IMR-90 (cell line): ENCODE measurements at regions not wholly inside any gene's neighbourhood (a gene's known extent, or its start where the extent isn't known, plus 50 kb on each side); places are given as distances from the start of the nearest gene placed in this dataset.

Experiments
- ATAC-seq: fragments of 200-7000 bp; cut with Tn5 transposase; 2 replicates; pipeline ENCODE4 v1.9.1; 2020; ENCODE audit warnings: low read depth, mild to moderate bottlenecking, moderate library complexity
- BruUV-seq: library from RNA; stranded (reverse); fragments of 400-500 nt; replicated peaks from 2 replicates; lab custom pipeline; 2021; lab: Mats Ljungman, UMichigan
- CTCF ChIA-PET: fragments of 300-600 bp; formaldehyde crosslinking; extraction: SDS; loops from one replicate; lab custom pipeline; 2021; ENCODE audit warnings: antibody characterized with exemption; lab: Yijun Ruan, JAX
- POLR2A ChIA-PET: fragments of 300-600 bp; sonication (Branson Sonifier 250); formaldehyde crosslinking; loops from one replicate; lab custom pipeline; 2022; ENCODE audit warnings: antibody characterized with exemption; ENCODE audit not compliant: unreplicated experiment; lab: Charles Lee
- DNase-seq: peaks from one replicate; pipeline ENCODE4 v3.0.0; 2013
- H2AFZ ChIP-seq: replicated peaks from 2 replicates; pipeline ENCODE3; 2013; ENCODE audit warnings: low read length, mild to moderate bottlenecking; ENCODE audit not compliant: poor library complexity
- H2AK5ac ChIP-seq: 2 replicates; pipeline ENCODE4 v1.6.1; 2013; ENCODE audit warnings: low read depth, low read length, inconsistent platforms
- H2AK9ac ChIP-seq: replicated peaks from 2 replicates; pipeline ENCODE3; 2013; ENCODE audit warnings: mild to moderate bottlenecking, low read depth, low read length, moderate library complexity; ENCODE audit not compliant: poor library complexity
- H2BK120ac ChIP-seq: 2 replicates; pipeline ENCODE4 v1.6.1; 2013; ENCODE audit warnings: low read depth, low read length, inconsistent platforms
- H2BK15ac ChIP-seq: 3 replicates; pipeline ENCODE4 v1.6.1; 2013; ENCODE audit warnings: low read depth, low read length, inconsistent platforms
- H2BK20ac ChIP-seq: 2 replicates; pipeline ENCODE4 v1.6.1; 2013; ENCODE audit warnings: low read depth, mild to moderate bottlenecking, inconsistent platforms, low read length, moderate library complexity
- H2BK5ac ChIP-seq: 2 replicates; pipeline ENCODE4 v1.6.1; 2013; ENCODE audit warnings: mild to moderate bottlenecking, low read depth, low read length, inconsistent platforms; ENCODE audit not compliant: poor library complexity, severe bottlenecking
- H3K14ac ChIP-seq: replicated peaks from 2 replicates; pipeline ENCODE4 v1.6.1; 2013; ENCODE audit warnings: low read depth, low read length, inconsistent platforms
- H3K18ac ChIP-seq: 2 replicates; pipeline ENCODE4 v1.6.1; 2013; ENCODE audit warnings: low read depth, low read length, control low read depth
- H3K23ac ChIP-seq: 2 replicates; pipeline ENCODE4 v1.6.1; 2013; ENCODE audit warnings: low read depth, low read length, inconsistent platforms
- H3K27ac ChIP-seq: 2 replicates; pipeline ENCODE4 v1.5.1; 2013; ENCODE audit warnings: mild to moderate bottlenecking, control low read depth, low read length; ENCODE audit not compliant: insufficient read depth
- H3K27me3 ChIP-seq: 2 replicates; pipeline ENCODE4 v1.6.1; 2013; ENCODE audit warnings: low read length; ENCODE audit not compliant: control insufficient read depth, insufficient read depth
- H3K36me3 ChIP-seq: 2 replicates; pipeline ENCODE4 v1.6.1; 2013; ENCODE audit warnings: low read length, mixed read lengths; ENCODE audit not compliant: control insufficient read depth, insufficient read depth
- H3K4ac ChIP-seq: 2 replicates; pipeline ENCODE4 v1.6.1; 2013; ENCODE audit warnings: low read depth, low read length, inconsistent platforms
- H3K4me1 ChIP-seq: 2 replicates; pipeline ENCODE4 v1.6.1; 2013; ENCODE audit warnings: low read length, mixed read lengths; ENCODE audit not compliant: control insufficient read depth, insufficient read depth
- H3K4me2 ChIP-seq: 2 replicates; pipeline ENCODE4 v1.6.1; 2013; ENCODE audit warnings: low read depth, mild to moderate bottlenecking, control low read depth, low read length, moderate library complexity
- H3K4me3 ChIP-seq: 2 replicates; pipeline ENCODE4 v1.5.1; 2013; ENCODE audit warnings: low read depth, mild to moderate bottlenecking, control low read depth, low read length, moderate library complexity; ENCODE audit not compliant: insufficient read depth
- H3K56ac ChIP-seq: 2 replicates; pipeline ENCODE4 v1.6.1; 2013; ENCODE audit warnings: low read length, inconsistent platforms; ENCODE audit not compliant: insufficient read depth; ENCODE audit errors: extremely low read depth
- H3K79me1 ChIP-seq, 2 experiments: 2 replicates each; pipeline ENCODE4 v1.6.1; 2013; ENCODE audit warnings: low read length in 2 of 2, inconsistent platforms in 1 of 2, low read depth in 1 of 2
- H3K9ac ChIP-seq: 2 replicates; pipeline ENCODE4 v1.6.1; 2013; ENCODE audit warnings: low read depth, low read length, control low read depth
- H3K9me1 ChIP-seq: 2 replicates; pipeline ENCODE4 v1.6.1; 2013; ENCODE audit warnings: low read length, inconsistent platforms; ENCODE audit not compliant: insufficient read depth
- H3K9me3 ChIP-seq: 2 replicates; pipeline ENCODE4 v1.6.1; 2013; ENCODE audit warnings: low read length; ENCODE audit not compliant: control insufficient read depth, insufficient read depth
- H4K20me1 ChIP-seq: 2 replicates; pipeline ENCODE4 v1.6.1; 2013; ENCODE audit warnings: low read length, inconsistent platforms; ENCODE audit not compliant: insufficient read depth
- H4K5ac ChIP-seq: 2 replicates; pipeline ENCODE4 v1.6.1; 2013; ENCODE audit warnings: mild to moderate bottlenecking, low read depth, low read length, control low read depth
- H4K8ac ChIP-seq, 2 experiments: 2 replicates each; pipeline ENCODE4 v1.6.1; 2013; ENCODE audit warnings: low read depth in 2 of 2, low read length in 2 of 2, control low read depth in 1 of 2, inconsistent platforms in 1 of 2
- H4K91ac ChIP-seq: 2 replicates; pipeline ENCODE4 v1.6.1; 2013; ENCODE audit warnings: low read depth, low read length, inconsistent platforms; ENCODE audit not compliant: insufficient read depth
- CEBPB ChIP-seq: IDR thresholded peaks from 2 replicates; pipeline ENCODE4 v1.6.1; 2012; ENCODE audit warnings: low read depth, low read length, improper control_type of control experiment
- CHD1 ChIP-seq: IDR thresholded peaks from 2 replicates; pipeline ENCODE4 v1.6.1; 2012; ENCODE audit warnings: low read depth, low read length, improper control_type of control experiment
- FOS ChIP-seq: fragments of 150-350 bp; IDR thresholded peaks from 2 replicates; pipeline ENCODE4 v1.6.1; 2016; ENCODE audit warnings: low read depth, low read length
- MAFK ChIP-seq: IDR thresholded peaks from 2 replicates; pipeline ENCODE4 v1.6.1; 2012; ENCODE audit warnings: low read depth, low read length, improper control_type of control experiment
- NFE2L2 ChIP-seq: fragments of 150-350 bp; IDR thresholded peaks from 2 replicates; pipeline ENCODE4 v1.6.1; 2016; ENCODE audit warnings: low read depth, mild to moderate bottlenecking, low read length
- POLR2A ChIP-seq: IDR thresholded peaks from 2 replicates; pipeline ENCODE4 v1.6.1; 2012; ENCODE audit warnings: mild to moderate bottlenecking, low read depth, low read length
- RAD21 ChIP-seq: IDR thresholded peaks from 2 replicates; pipeline ENCODE4 v1.6.1; 2012; ENCODE audit warnings: low read length, improper control_type of control experiment
- RFX5 ChIP-seq: IDR thresholded peaks from 2 replicates; pipeline ENCODE4 v1.8.0; 2012; ENCODE audit warnings: low read depth, mild to moderate bottlenecking, low read length, moderate library complexity
- SMC3 ChIP-seq: fragments of 150-350 bp; IDR thresholded peaks from 2 replicates; pipeline ENCODE4 v1.6.1; 2016; ENCODE audit warnings: low read depth, mild to moderate bottlenecking, antibody characterized with exemption, low read length, moderate library complexity
- WGBS, 2 experiments: methylation state at CpG; one replicate each; pipeline versions ENCODE4 v1.1.5 to v1.1.7; 2013; ENCODE audit warnings: missing lambda C conversion rate in 2 of 2; ENCODE audit not compliant: insufficient read length in 1 of 2; ENCODE audit errors: extremely low coverage in 2 of 2; 5-methylcytosine and 5-hydroxymethylcytosine counted together
- dilution Hi-C: fragments of 300-500 bp; cut with HindIII; formaldehyde crosslinking; loops from one replicate; pipeline ENCODE4 v1.14.3; 2018; ENCODE audit warnings: low sequenced_read_pairs; ENCODE audit not compliant: unreplicated experiment
- in situ Hi-C: fragments of 300-500 bp; cut with MboI; formaldehyde crosslinking; loops from 3 replicates; pipeline ENCODE4 v1.14.3; 2019; ENCODE audit warnings: low sequenced_read_pairs, inconsistent platforms, mixed read lengths
- intact Hi-C: fragments of 100-400 bp; cut with micrococcal nuclease; formaldehyde crosslinking; loops from 2 replicates; pipeline ENCODE4 v1.10.0; 2022
- TF ChIP-seq, protein P1 (sequence below): conservative IDR thresholded peaks from 2 replicates; pipeline ENCODE4 v1.5.1; 2012; ENCODE audit warnings: mild to moderate bottlenecking, low read depth, low read length, improper control_type of control experiment
- TF ChIP-seq, protein P2 (sequence below): fragments of 150-350 bp; IDR thresholded peaks from 2 replicates; pipeline ENCODE4 v1.6.1; 2016; ENCODE audit warnings: low read depth, mild to moderate bottlenecking, low read length, moderate library complexity, borderline replicate concordance

DNA sequence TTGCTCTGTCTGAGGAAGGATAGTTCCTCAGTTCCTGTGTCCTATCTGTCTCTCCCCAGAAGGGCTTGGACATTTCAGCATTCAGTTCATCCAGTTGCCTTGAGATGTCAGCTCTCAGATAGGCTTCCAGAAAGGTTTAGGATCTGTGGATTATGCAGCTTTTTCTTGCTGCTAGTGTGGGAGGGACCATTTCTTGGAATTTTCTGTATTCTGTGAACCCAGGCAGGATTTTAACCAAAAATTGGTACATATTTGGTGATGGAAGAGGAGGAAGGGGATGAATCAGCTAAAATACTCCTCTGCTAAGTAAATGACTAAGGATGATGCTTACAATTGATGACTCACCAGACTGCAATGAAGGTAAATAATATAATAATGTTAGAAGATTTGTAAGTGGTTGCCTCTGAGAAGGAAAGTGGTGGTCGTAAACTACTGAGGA, 58.6 kb upstream of the DOCK10 start:
- Histone ChIP-seq H3K79me1 (no peaks in the 10 kb centered on the region), H3K4me2 (peak overlapping the region; percentile 81; the same call in 1 of the 2 replicates), H2AK9ac (no peak overlapping the region), H3K9ac (peak overlapping the region; percentile 83; the same call in 1 of the 2 replicates), H3K4me1 (peaks cover 4% of the 10 kb centered on the region), H3K27ac (peak overlapping the region; percentile 97), H4K5ac (peak overlapping the region; percentile 98), H3K9me3 (no peaks in the 10 kb centered on the region), H3K4me3 (no peak overlapping the region), H3K23ac (peak overlapping the region; percentile 99), H4K91ac (peak overlapping the region; percentile 92), H2AFZ (peak overlapping the region; percentile 44), H2BK20ac (peak overlapping the region; percentile 96), H2BK5ac (peak overlapping the region; percentile 100), H2BK15ac (peak overlapping the region; percentile 53; the same call in 1 of the 3 replicates), H3K56ac (peak overlapping the region; percentile 97), H3K36me3 (no peaks in the 10 kb centered on the region), H2BK120ac (peak overlapping the region; percentile 96), H3K4ac (peak overlapping the region; percentile 92), H4K20me1 (no peaks in the 10 kb centered on the region), H3K27me3 (no peaks in the 10 kb centered on the region), H3K9me1 (no peaks in the 10 kb centered on the region), H3K14ac (peak overlapping the region; percentile 83), H4K8ac (peak overlapping the region; percentile 76 to 96), H3K18ac (peak overlapping the region; percentile 100), H2AK5ac (peak overlapping the region; percentile 84)
- TF ChIP-seq CEBPB, result 0 out of 2 replicates have a peak, but pooled peaks have one; percentile 36
- TF ChIP-seq RFX5, result no peak
- TF ChIP-seq NFE2L2, result peak; percentile 93
- TF ChIP-seq SMC3, result no peak
- peak; percentile 100 for TF ChIP-seq FOS
- peak; percentile 82 for TF ChIP-seq MAFK
- TF ChIP-seq, protein P1, sequence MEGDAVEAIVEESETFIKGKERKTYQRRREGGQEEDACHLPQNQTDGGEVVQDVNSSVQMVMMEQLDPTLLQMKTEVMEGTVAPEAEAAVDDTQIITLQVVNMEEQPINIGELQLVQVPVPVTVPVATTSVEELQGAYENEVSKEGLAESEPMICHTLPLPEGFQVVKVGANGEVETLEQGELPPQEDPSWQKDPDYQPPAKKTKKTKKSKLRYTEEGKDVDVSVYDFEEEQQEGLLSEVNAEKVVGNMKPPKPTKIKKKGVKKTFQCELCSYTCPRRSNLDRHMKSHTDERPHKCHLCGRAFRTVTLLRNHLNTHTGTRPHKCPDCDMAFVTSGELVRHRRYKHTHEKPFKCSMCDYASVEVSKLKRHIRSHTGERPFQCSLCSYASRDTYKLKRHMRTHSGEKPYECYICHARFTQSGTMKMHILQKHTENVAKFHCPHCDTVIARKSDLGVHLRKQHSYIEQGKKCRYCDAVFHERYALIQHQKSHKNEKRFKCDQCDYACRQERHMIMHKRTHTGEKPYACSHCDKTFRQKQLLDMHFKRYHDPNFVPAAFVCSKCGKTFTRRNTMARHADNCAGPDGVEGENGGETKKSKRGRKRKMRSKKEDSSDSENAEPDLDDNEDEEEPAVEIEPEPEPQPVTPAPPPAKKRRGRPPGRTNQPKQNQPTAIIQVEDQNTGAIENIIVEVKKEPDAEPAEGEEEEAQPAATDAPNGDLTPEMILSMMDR, result no peak
- TF ChIP-seq, protein P2, sequence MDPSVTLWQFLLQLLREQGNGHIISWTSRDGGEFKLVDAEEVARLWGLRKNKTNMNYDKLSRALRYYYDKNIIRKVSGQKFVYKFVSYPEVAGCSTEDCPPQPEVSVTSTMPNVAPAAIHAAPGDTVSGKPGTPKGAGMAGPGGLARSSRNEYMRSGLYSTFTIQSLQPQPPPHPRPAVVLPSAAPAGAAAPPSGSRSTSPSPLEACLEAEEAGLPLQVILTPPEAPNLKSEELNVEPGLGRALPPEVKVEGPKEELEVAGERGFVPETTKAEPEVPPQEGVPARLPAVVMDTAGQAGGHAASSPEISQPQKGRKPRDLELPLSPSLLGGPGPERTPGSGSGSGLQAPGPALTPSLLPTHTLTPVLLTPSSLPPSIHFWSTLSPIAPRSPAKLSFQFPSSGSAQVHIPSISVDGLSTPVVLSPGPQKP, result no peak
- no peak for TF ChIP-seq POLR2A
- TF ChIP-seq CHD1, result no peak
- TF ChIP-seq RAD21, result no peak
- CTCF ChIA-PET, result interaction anchor here (0.6 kb wide), 1 partner anchor 1116 kb away, joined by 3 read pairs; no protein-coding TSS in a partner anchor
- dilution Hi-C loops, result no loop called here
- in situ Hi-C loops, result loop anchor here (25.0 kb wide), 1 partner anchor 1686 kb away; the partner anchor contains the start of gene IRS1
- intact Hi-C loops, result loop anchor here (5.0 to 10.0 kb wide), 2 partner anchors 219 to 286 kb away; no protein-coding TSS in a partner anchor
- POLR2A ChIA-PET, result interaction anchor here (0.6 kb wide), 1 partner anchor 861 kb away, joined by 11 read pairs; no protein-coding TSS in a partner anchor
- DNase-seq, result peak; percentile 97
- WGBS, 2 experiments, result no CpG with 5 or more reads among the region's 1 CpG
- peak; percentile 60 for ATAC-seq
- BruUV-seq, result no TSS peak
